SIG-M5 (cell line): ENCODE measurements at regions not wholly inside any gene's neighbourhood (a gene's known extent, or its start where the extent isn't known, plus 50 kb on each side); places are given as distances from the start of the nearest gene placed in this dataset.

Experiments
- DNase-seq: peaks from one replicate; lab custom pipeline; 2025; lab: John Stamatoyannopoulos, UW

GRCh38 chrX:42946544-42947194 is 168.7 kb upstream of the PPP1R2C start:
- DNase-seq: no peak

- no peak for DNase-seq
These were observed 171.0 kb upstream of the PPP1R2C start for GRCh38 chrX:42948723-42949657.

- DNase-seq: no peak
These were observed 173.8 kb upstream of the PPP1R2C start for GRCh38 chrX:42951747-42952146.

- no peak for DNase-seq
These were observed 174.7 kb upstream of the PPP1R2C start for GRCh38 chrX:42952621-42953020.

- DNase-seq: no peak
These were observed 176.9 kb upstream of the PPP1R2C start for GRCh38 chrX:42954880-42955279.

- no peak for DNase-seq
These were observed 177.4 kb upstream of the PPP1R2C start for GRCh38 chrX:42955349-42955748.

GRCh38 chrX:42967681-42968300 is 189.8 kb upstream of the PPP1R2C start:
- DNase-seq: peak; percentile 5

GRCh38 chrX:42973321-42973720 is 195.4 kb upstream of the PPP1R2C start:
- DNase-seq: no peak

- DNase-seq: no peak
These were observed 197.9 kb upstream of the PPP1R2C start for GRCh38 chrX:42975906-42976305.

GRCh38 chrX:42976746-42977366 is 198.9 kb upstream of the PPP1R2C start:
- no peak for DNase-seq

GRCh38 chrX:42978655-42979379 is 200.9 kb upstream of the PPP1R2C start:
- no peak for DNase-seq

- DNase-seq: no peak
These were observed 210.7 kb upstream of the PPP1R2C start for GRCh38 chrX:42988700-42989099.

GRCh38 chrX:42992199-42992943 is 214.4 kb upstream of the PPP1R2C start:
- no peak for DNase-seq

GRCh38 chrX:42996861-42997260 is 218.9 kb upstream of the PPP1R2C start:
- DNase-seq: no peak

GRCh38 chrX:43000121-43000520 is 222.2 kb upstream of the PPP1R2C start:
- no peak for DNase-seq

- DNase-seq: no peak
These were observed 224.7 kb upstream of the PPP1R2C start for GRCh38 chrX:43002526-43003203.

GRCh38 chrX:43003204-43003565 is 225.2 kb upstream of the PPP1R2C start:
- no peak for DNase-seq

GRCh38 chrX:43003939-43004338 is 226.0 kb upstream of the PPP1R2C start:
- no peak for DNase-seq

GRCh38 chrX:43005561-43005960 is 227.6 kb upstream of the PPP1R2C start:
- DNase-seq: no peak

GRCh38 chrX:43008356-43008755 is 230.4 kb upstream of the PPP1R2C start:
- DNase-seq: no peak

- DNase-seq: no peak
These were observed 238.1 kb upstream of the PPP1R2C start for GRCh38 chrX:43016021-43016420.
